ENCODE measurements at regions not wholly inside any gene's neighbourhood (a gene's known extent, or its start where the extent isn't known, plus 50 kb on each side); places are given as distances from the start of the nearest gene placed in this dataset.

DNA sequence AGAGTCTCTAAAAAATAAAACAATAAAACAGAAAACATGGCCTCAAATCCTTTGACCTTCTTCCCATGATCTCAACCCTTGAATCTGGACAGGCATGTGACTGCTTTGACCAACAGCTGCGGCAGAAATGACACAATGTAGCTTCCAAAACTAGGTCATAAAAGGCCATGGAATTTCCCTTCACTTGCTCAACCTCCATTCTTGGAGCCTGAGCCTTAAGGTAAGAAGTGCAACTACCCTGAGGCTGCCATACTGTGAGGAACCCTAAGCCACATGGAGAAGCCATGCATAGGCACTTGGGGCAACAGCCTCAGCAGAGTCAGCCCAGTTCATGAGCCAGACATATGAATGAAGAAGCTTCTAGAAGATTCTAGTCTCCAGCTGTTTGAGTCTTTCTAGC lies 75.7 kb upstream of the BRD7 start:
- POLR2A ChIA-PET = no interaction called here
- Mint-ChIP-seq H3K9me3 (ENCODE audit: insufficient read depth) (peaks cover 8% of the 10 kb centered on the region), H3K4me3 (no peak overlapping the region), H3K27ac (no peak overlapping the region), H3K4me1 (ENCODE audit: low read depth) (no peaks in the 10 kb centered on the region), H3K27me3 (ENCODE audit: low read depth) (no peaks in the 10 kb centered on the region), H3K36me3 (ENCODE audit: low read depth) (no peaks in the 10 kb centered on the region)
- ATAC-seq (no peak), DNase-seq (no peak)
- CTCF ChIA-PET = no interaction called here

GRCh38 chr16:50442221-50442620 lies 73.4 kb upstream of the BRD7 start:
- Mint-ChIP-seq H3K4me3 (no peak overlapping the region), H3K36me3 (ENCODE audit: low read depth) (no peaks in the 10 kb centered on the region), H3K27me3 (ENCODE audit: low read depth) (peaks cover 2% of the 10 kb centered on the region), H3K27ac (no peak overlapping the region), H3K4me1 (ENCODE audit: low read depth) (no peaks in the 10 kb centered on the region), H3K9me3 (ENCODE audit: insufficient read depth) (peaks cover 17% of the 10 kb centered on the region)
- ATAC-seq (no peak), DNase-seq (no peak)
- ChIA-PET POLR2A (no interaction called here), CTCF (no interaction called here)

DNA sequence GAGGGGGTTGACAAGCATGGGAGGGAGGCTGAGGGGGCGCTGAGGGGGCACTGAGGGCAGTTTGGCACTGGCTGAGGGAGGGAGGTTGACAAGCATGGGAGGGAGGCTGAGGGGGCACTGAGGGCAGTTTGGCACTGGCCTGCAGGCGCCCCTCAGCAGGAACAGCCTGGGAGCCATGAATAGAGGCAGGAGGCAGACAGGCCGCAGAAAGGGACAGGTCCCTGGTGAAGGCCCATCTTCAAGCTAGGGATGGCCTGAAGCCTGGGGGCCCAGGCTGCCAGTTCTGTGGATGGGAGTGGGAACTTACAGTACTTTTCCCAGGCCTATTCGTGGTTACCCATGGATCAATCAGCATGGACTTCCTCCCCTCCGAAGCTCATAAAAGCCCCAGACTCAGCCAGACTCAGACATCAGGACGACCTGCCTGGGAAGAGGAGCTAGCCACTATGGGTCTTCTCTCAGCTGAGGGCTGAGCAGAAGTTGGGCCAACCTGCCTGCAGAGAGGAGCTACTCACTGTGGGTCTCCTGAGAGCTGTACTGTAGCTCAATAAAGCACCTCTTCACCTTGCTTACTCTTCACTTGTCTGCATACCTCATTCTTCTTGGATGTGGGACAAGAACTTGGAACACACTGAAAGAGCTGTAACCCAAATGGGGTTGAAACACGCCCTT lies 72.8 kb upstream of the BRD7 start:
- Mint-ChIP-seq H3K4me1 (ENCODE audit: low read depth) (no peaks in the 10 kb centered on the region), H3K4me3 (no peak overlapping the region), H3K9me3 (ENCODE audit: insufficient read depth) (peaks cover 17% of the 10 kb centered on the region), H3K36me3 (ENCODE audit: low read depth) (no peaks in the 10 kb centered on the region), H3K27ac (no peak overlapping the region), H3K27me3 (ENCODE audit: low read depth) (peaks cover 2% of the 10 kb centered on the region)
- CTCF ChIA-PET = no interaction called here
- DNase-seq = no peak
- POLR2A ChIA-PET = no interaction called here
- no peak for ATAC-seq

- no peak overlapping the region for H3K4me3 Mint-ChIP-seq
- no peaks in the 10 kb centered on the region for H3K4me1 Mint-ChIP-seq (ENCODE audit: low read depth)
- ATAC-seq (no peak), DNase-seq (no peak)
- H3K36me3 Mint-ChIP-seq (ENCODE audit: low read depth) = no peaks in the 10 kb centered on the region
- no peak overlapping the region for H3K27ac Mint-ChIP-seq
- H3K27me3 Mint-ChIP-seq (ENCODE audit: low read depth) = peaks cover 2% of the 10 kb centered on the region
- ChIA-PET POLR2A (no interaction called here), CTCF (no interaction called here)
- H3K9me3 Mint-ChIP-seq (ENCODE audit: insufficient read depth) = peaks cover 17% of the 10 kb centered on the region
Measured at GRCh38 chr16:50440991-50441390, 72.2 kb upstream of the BRD7 start.

DNA sequence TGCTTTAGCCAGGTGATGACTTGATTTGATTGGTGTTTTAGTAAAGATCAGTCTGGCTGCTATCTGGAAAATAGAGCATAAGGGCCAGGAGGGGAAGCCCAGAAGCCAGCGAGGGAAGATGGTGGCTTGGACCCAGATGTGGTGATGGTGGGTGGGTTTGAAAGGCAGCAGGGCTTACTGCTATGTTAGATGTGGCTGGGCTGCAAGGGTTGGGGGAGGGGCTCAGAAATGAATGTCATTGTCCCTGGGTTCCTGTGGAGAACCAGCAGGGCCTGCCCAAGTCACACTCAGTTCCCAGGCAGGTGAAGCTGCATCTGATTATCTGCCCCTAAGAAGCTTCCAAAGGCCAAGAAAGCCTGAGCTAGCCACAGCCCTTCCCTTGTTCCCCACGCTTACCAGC lies 71.7 kb upstream of the BRD7 start:
- Mint-ChIP-seq H3K9me3 (ENCODE audit: insufficient read depth) (peaks cover 17% of the 10 kb centered on the region), H3K4me1 (ENCODE audit: low read depth) (no peaks in the 10 kb centered on the region), H3K27ac (no peak overlapping the region), H3K36me3 (ENCODE audit: low read depth) (no peaks in the 10 kb centered on the region), H3K27me3 (ENCODE audit: low read depth) (peaks cover 2% of the 10 kb centered on the region), H3K4me3 (no peak overlapping the region)
- ATAC-seq (no peak), DNase-seq (no peak)
- CTCF ChIA-PET = no interaction called here
- POLR2A ChIA-PET = no interaction called here

DNA sequence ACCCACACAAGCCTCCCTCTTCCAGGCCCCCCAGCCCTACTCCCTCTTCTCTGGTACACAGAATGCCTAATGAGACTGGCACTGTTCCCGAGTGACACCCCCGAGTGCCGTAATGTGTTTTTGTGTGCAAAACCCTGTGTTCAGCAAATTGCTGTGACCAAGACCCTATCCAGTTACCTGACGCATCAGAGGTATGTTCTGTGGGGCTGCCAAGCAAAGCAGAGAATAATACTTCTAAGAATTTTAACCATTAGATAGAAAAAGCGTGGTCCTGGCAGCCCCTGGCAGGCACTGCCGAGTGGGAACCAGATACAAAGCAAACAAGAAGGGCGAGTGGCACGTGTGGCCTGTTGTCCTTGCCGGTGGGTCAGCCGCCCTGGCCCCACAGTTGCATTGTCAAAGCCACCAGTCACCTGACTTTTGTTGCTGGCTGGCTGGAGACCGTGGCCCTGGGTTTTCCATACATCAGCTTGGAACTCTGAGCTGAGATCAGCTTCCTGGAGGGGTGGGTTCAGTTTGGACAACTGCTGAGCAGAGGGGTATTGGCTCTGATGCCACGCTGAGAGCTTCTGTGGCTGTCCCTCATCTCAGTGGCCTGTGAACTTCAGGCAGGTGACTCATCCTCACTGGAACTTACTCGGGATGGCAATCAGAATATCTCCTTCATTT lies 69.1 kb upstream of the BRD7 start:
- CTCF ChIA-PET = no interaction called here
- no peaks in the 10 kb centered on the region for H3K36me3 Mint-ChIP-seq (ENCODE audit: low read depth)

GRCh38 chr16:50436271-50436670 lies 67.5 kb upstream of the BRD7 start:
- ChIA-PET CTCF (interaction anchor here (1.2 kb wide), 1 partner anchor 73 kb away, joined by 3 read pairs; no protein-coding TSS in a partner anchor), POLR2A (no interaction called here)
- no peaks in the 10 kb centered on the region for H3K36me3 Mint-ChIP-seq (ENCODE audit: low read depth)
- no peak overlapping the region for H3K27ac Mint-ChIP-seq
- no peak for ATAC-seq
- H3K4me3 Mint-ChIP-seq = no peak overlapping the region
- DNase-seq = no peak
- no peaks in the 10 kb centered on the region for H3K4me1 Mint-ChIP-seq (ENCODE audit: low read depth)
- peaks cover 17% of the 10 kb centered on the region for H3K9me3 Mint-ChIP-seq (ENCODE audit: insufficient read depth)
- peaks cover 8% of the 10 kb centered on the region for H3K27me3 Mint-ChIP-seq (ENCODE audit: low read depth)

More for the DNA sequence above, 69.1 kb upstream of the BRD7 start:
- ATAC-seq (no peak), DNase-seq (peak; percentile 7)
- Mint-ChIP-seq H3K9me3 (ENCODE audit: insufficient read depth) (peaks cover 17% of the 10 kb centered on the region), H3K27me3 (ENCODE audit: low read depth) (peaks cover 3% of the 10 kb centered on the region), H3K4me3 (no peak overlapping the region), H3K27ac (no peak overlapping the region), H3K4me1 (ENCODE audit: low read depth) (no peaks in the 10 kb centered on the region)
- POLR2A ChIA-PET = no interaction called here

- Mint-ChIP-seq H3K27ac (no peak overlapping the region), H3K4me1 (ENCODE audit: low read depth) (no peaks in the 10 kb centered on the region), H3K9me3 (ENCODE audit: insufficient read depth) (peaks cover 14% of the 10 kb centered on the region), H3K36me3 (ENCODE audit: low read depth) (no peaks in the 10 kb centered on the region), H3K4me3 (no peak overlapping the region), H3K27me3 (ENCODE audit: low read depth) (peaks cover 8% of the 10 kb centered on the region)
- ATAC-seq = no peak
- peak; percentile 5 for DNase-seq
- POLR2A ChIA-PET = no interaction called here
- CTCF ChIA-PET = no interaction called here
Measured at GRCh38 chr16:50434872-50435478, 66.2 kb upstream of the BRD7 start.

DNA sequence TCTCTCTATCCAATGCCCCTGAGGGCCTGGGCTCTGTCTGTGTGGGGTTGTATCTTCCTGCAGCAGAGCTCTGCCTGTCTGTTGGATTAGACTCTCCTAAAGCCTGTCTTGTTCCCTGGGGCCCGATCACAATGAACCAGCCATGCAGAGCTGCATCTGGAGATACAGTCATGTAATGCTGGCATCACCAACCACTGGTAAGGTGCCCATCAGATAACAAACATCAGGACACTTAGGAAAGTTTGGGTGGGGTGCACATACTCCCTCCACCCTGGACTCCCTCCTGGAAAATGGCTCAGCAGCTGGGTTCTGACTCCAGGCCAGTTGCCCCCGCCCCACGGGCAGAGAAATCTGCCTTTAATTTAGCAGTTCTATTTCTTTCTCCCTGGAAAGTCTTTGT lies 61.3 kb upstream of the BRD7 start:
- Mint-ChIP-seq H3K4me1 (ENCODE audit: low read depth) (no peaks in the 10 kb centered on the region), H3K4me3 (no peak overlapping the region), H3K36me3 (ENCODE audit: low read depth) (no peaks in the 10 kb centered on the region), H3K27me3 (ENCODE audit: low read depth) (peaks cover 8% of the 10 kb centered on the region), H3K27ac (no peak overlapping the region), H3K9me3 (ENCODE audit: insufficient read depth) (no peaks in the 10 kb centered on the region)
- DNase-seq = no peak
- no peak for ATAC-seq
- CTCF ChIA-PET = no interaction called here
- POLR2A ChIA-PET = no interaction called here

- H3K27me3 Mint-ChIP-seq (ENCODE audit: low read depth) = peaks cover 8% of the 10 kb centered on the region
- H3K27ac Mint-ChIP-seq = no peak overlapping the region
- ChIA-PET CTCF (no interaction called here), POLR2A (no interaction called here)
- DNase-seq (no peak), ATAC-seq (no peak)
- H3K4me3 Mint-ChIP-seq = no peak overlapping the region
- no peaks in the 10 kb centered on the region for H3K9me3 Mint-ChIP-seq (ENCODE audit: insufficient read depth)
- no peaks in the 10 kb centered on the region for H3K4me1 Mint-ChIP-seq (ENCODE audit: low read depth)
- no peaks in the 10 kb centered on the region for H3K36me3 Mint-ChIP-seq (ENCODE audit: low read depth)
Measured at GRCh38 chr16:50428742-50429141, 60.0 kb upstream of the BRD7 start.

DNA sequence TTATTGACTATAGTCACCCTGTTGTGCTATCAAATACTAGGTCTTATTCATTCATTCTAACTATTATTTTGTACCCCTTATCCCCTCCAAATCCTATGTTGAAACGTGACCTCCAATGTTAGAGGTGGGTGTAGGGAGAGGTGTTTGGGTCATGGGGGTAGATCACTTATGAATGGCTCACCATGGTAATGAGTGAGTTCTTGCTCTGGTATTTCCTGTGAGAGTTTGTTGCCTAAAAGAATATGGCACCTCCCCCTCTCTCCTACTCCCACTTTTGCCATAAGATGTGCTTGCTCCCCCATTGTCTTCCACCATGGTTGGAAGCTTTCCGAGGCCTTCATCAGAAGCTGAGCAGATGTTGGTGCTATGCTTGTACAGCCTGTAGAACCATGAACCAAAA lies 59.3 kb upstream of the BRD7 start:
- no peak for ATAC-seq
- POLR2A ChIA-PET = no interaction called here
- no peaks in the 10 kb centered on the region for H3K4me1 Mint-ChIP-seq (ENCODE audit: low read depth)
- CTCF ChIA-PET = no interaction called here
- no peak overlapping the region for H3K4me3 Mint-ChIP-seq
- peaks cover 7% of the 10 kb centered on the region for H3K27me3 Mint-ChIP-seq (ENCODE audit: low read depth)
- DNase-seq = no peak
- no peaks in the 10 kb centered on the region for H3K36me3 Mint-ChIP-seq (ENCODE audit: low read depth)
- no peaks in the 10 kb centered on the region for H3K9me3 Mint-ChIP-seq (ENCODE audit: insufficient read depth)
- no peak overlapping the region for H3K27ac Mint-ChIP-seq

DNA sequence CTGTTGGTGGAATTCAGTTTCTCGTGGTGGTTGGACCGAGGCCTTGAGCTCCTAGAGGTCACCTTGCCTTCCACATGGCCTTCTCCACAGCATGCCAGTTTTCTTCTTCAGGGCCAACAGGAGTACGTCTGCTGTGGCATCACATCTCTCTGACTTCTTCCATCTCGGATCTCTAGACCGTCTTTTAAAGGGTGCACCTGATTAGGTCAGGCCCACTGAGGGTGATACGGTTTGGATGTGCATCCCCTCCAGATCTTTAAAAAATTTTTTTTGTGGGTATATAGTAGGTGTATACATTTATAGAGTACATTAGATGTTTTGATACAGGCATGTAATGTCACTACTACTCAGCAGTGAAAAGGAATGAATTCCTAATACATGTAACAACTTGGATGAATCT lies 58.3 kb upstream of the BRD7 start:
- H3K9me3 Mint-ChIP-seq (ENCODE audit: insufficient read depth) = no peaks in the 10 kb centered on the region
- no peak overlapping the region for H3K4me3 Mint-ChIP-seq
- DNase-seq (no peak), ATAC-seq (no peak)
- no peaks in the 10 kb centered on the region for H3K4me1 Mint-ChIP-seq (ENCODE audit: low read depth)
- peaks cover 4% of the 10 kb centered on the region for H3K27me3 Mint-ChIP-seq (ENCODE audit: low read depth)
- H3K36me3 Mint-ChIP-seq (ENCODE audit: low read depth) = no peaks in the 10 kb centered on the region
- POLR2A ChIA-PET = no interaction called here
- CTCF ChIA-PET = no interaction called here
- H3K27ac Mint-ChIP-seq = no peak overlapping the region

GRCh38 chr16:50425648-50426047 lies 56.9 kb upstream of the BRD7 start:
- Mint-ChIP-seq H3K36me3 (ENCODE audit: low read depth) (no peaks in the 10 kb centered on the region), H3K4me1 (ENCODE audit: low read depth) (no peaks in the 10 kb centered on the region), H3K27me3 (ENCODE audit: low read depth) (peaks cover 2% of the 10 kb centered on the region), H3K4me3 (no peak overlapping the region), H3K9me3 (ENCODE audit: insufficient read depth) (peaks cover 3% of the 10 kb centered on the region), H3K27ac (no peak overlapping the region)
- ATAC-seq (no peak), DNase-seq (no peak)
- POLR2A ChIA-PET = no interaction called here
- CTCF ChIA-PET = no interaction called here
